GM19099 (cell line): ENCODE measurements at regions not wholly inside any gene's neighbourhood (a gene's known extent, or its start where the extent isn't known, plus 50 kb on each side); places are given as distances from the start of the nearest gene placed in this dataset.

ENCODE experiments used
- POLR2A ChIP-seq: IDR thresholded peaks from 3 replicates; pipeline ENCODE4 v1.6.1; 2011; ENCODE audit warnings: low read depth; ENCODE audit not compliant: insufficient read length; ENCODE audit errors: extremely low read depth

DNA sequence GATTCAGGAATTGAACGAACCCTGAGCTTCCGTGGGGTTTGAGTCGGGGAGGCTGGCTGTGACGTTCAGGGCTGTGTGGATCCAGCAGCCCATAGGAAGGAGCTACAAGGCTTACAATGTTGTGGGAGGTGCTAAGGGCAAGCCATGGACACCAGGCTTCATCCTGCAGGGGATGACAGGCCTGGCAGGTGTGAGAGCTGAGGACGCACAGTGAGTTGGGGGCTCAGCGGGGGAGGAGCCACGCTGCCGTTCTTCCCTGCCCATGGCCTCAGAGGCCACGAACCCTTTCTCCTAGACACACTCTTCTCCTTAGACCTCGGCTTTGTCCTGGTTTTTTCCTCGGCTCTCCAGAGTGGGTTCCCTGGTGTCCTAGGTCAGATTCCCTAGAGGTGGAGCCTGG lies 78.1 kb upstream of the SLC22A11 start:
- no peak for TF ChIP-seq POLR2A

DNA sequence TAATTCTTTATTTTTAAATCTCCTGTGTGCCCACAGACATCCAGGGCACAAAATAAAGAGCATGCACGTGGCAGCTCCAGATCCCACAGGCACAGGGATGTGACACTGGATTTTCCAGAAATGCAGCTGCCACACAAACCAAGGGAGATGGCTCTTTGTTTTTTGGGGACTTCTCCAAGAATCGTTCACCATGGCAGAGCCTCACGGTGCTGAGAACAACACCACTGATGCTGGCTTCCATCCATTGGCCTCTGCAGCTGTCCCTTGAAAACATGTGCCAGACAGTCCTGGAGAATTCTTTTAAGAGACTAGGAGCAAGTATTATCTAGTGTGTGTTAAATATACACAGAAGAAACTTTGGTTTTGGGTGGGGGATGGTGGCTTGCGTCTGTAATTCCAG lies 73.2 kb upstream of the SLC22A11 start:
- TF ChIP-seq POLR2A, result no peak

DNA sequence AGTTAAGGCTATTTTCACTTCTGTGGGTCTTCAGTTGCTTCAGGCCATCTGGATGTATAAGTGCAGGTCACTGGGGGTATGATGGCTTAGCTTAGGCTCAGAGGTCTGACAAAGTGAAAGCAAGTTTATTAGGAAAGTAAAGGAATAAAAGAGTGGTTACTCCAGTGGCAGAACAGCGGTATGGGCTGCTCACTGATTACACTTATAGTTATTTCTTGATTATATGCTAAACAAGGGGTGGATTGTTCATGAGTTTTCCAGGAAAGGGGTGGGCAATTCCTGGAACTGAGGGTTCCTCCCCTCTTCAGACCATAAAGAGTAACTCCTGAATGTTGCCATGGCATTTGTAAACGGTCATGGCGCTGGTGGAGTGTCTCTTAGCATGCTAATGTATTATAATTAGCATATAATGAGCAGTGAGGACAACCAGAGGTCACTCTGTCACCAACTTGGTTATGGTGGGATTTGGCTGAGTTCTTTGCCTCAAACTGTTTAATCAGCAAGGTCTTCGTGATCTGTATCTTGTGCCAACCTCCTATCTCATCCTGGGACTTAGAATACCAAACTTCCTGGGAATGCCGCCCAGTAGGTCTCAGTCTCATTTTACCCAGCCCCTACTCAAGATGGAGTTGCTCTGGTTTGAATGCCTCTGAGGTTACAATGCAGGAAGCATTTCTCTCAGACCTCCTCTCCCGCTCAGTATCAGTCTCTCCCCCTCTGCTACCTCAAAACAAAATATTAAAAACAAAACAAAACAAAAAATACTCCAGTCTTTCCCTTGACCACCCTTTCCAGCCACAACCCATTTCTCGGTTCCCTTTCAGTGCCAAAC lies 71.3 kb upstream of the SLC22A11 start:
- TF ChIP-seq POLR2A, result no peak

DNA sequence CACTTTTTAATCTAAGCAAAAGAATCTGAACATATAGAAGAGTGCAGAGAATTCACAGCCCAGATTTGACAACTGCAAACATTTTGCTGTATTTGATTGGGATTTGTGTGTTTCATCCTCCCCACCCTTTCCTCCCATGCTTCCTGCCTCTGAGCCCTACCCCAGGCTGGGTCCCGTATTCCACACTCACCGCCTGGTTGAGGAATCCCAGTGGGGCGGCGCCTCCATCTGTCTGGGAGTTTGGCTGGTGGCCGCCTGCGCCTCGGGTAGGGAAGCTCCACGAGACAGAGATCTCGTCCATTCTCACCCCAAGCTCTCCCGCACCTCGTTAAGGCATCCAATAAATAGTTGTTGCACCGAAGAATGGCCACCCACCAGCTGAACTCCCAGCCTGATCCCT lies 70.7 kb upstream of the SLC22A11 start:
- TF ChIP-seq POLR2A, result no peak

DNA sequence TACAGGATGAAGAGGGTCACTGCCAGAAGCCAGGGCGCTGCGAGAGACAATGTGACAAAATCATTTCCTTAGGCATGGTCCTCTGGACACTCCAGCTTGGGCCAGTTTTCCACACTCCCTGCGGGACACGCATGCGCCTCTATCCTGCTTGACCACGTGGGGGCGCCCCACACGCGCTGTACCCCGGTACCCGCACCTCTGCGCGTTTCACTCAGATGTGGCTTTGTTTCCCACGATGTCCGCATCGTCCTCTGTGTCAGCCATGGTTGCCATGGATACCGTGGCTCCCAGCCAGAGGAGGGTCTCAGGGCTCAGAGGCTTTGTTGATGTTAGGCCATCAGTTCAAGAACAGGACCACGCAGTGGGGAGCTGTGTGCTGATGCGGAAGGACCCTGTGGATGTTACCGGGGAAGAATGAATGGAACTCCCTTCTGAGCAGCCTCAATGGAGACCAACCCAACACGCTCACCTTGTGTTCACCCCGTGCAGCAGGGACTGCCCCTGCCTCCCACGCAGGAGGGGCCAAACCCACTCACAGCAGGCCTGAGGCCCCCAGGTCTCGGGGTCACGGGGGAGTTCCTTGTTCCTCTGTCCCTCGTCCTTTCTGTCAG lies 65.8 kb upstream of the SLC22A11 start:
- no peak for TF ChIP-seq POLR2A

DNA sequence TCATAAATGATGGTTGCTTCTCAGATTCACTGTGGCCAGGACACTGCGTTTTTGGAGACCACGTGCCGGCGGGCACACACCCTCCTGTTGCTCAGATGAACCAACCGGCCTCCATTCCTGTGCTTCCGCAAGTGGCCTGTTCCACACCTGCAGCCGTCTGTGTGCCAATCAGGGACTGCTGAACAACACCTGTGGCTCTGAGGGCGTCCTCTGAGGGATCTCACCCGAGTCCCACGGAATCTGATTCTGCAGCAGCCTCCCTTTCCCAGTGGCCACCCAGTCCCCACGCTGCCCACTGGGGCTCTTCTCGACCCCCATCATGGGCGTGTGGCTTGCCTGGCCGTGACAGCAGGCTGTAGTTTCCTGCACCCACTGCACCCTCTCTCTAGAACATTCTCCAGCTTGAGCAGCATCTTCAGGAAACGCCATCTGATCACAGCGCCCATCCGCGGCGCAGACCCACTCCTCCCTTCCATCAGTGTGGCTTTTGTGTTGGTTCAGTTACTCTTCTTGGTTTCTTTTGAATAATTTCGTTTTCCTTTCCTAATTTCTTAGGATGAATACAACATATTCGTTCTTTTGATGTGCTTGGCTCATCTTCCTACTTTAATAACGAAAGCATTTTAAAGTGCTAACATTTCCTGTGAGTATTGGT lies 65.1 kb upstream of the SLC22A11 start:
- no peak for TF ChIP-seq POLR2A

DNA sequence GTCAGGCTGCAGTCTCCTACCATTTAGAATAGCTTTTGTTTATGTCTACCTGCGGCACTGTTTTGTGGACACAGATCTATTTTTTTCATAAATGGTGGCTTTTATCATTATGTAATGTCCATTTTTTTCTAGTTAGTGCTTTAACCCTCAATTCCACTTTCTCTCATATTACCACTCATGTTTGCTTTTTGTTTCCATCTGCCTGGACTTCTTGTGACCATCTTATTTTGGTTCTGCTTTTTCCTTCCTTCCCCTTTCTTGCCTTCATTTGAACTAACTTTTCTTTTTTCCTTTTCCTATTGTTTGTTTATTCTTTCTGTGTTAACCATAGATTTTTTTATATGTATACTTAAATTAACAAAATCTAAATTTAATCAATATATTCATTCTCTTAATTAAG lies 63.2 kb upstream of the SLC22A11 start:
- TF ChIP-seq POLR2A, result no peak

DNA sequence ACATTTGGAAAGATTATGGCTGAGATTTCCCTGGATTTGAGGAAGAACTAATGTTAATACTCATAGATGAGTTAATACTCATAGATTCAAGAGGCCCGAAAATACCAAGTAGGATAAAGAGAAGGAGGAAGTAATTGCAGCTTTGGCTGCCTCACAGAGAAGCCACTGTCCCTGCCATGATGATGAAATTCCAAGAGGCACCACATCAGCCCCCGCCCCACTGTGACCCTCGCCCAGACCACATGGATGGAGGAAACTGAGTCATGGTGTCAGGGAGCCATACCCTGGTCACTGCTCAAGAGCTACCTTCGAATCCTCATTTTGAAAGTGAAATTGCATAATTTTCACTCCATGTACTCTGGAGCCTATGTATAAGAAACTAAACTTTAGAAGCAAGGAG lies 57.6 kb upstream of the SLC22A11 start:
- TF ChIP-seq POLR2A, result no peak

DNA sequence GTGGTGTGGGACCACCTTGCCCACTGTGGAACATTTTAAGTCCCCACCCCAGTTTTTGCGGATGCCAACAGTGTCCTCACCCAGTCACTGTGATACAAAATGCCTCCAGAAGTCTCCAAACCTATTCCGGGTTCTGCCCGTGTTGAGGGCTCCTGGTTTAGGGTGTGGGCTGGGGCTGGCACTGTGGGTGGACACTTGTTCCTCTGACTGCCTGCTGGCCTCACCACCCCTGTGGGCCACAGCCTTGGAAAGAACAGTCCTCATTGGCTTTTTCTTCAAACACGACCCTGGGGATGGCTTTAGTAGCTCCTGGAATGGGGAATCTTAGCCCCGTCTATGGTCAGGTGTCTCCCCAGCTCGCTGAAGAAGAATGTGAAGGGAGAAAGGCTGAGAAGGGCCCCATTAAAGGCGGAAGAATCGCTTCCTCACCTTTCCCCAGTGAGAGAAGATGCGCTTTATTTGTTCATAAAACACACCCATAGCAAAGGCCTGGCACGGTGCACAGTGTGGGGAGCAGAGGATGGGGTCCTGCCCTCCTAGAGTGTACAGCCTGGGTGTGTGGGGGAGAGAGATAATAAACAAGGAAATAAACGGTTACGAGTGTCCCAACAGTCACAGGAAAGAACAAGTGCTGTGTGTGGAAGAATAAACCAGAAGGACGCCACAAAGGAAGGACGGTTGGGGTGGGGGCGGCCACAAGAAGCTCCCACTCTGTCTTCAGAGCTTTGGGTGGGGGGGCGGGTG lies 56.3 kb upstream of the SLC22A11 start:
- no peak for TF ChIP-seq POLR2A

DNA sequence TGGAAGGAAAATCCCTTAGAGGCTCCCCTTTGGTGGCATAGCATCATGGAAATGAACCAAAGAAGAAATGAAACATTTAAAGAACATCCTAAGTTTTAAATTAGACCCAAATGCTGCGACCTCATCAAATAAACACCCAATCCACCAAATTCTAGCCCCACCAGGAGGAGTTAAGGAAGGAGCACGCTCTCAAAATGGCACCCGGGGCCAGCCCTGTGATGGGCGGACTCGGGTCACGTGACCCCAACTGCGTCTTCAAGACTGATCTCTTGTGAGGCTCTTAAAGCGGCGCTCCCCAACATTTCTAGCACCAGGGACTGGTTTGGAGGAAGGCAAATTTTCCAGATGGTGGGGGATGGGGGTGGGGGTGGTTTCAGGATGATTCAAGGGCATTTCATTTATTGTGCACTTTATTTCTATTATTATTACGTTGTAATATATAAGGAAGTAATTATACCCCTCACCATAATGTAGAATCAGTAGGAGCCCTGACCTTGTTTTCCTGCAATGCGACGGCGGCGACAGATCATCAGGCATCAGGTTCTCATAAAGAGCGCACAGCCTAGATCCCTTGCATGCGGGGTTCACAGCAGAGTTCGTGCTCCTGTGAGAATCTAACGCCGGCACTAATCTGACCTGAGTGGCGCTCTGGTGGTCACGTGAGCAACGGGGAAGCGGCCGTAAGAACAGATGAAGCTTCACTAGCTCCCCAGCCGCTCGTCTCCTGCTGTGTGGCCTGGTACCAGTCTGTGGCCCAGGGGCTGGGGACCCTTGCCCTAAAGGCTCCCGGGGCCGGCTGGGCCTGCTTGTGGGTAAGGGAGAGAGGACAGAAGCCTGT lies 55.3 kb upstream of the SLC22A11 start:
- TF ChIP-seq POLR2A, result no peak

DNA sequence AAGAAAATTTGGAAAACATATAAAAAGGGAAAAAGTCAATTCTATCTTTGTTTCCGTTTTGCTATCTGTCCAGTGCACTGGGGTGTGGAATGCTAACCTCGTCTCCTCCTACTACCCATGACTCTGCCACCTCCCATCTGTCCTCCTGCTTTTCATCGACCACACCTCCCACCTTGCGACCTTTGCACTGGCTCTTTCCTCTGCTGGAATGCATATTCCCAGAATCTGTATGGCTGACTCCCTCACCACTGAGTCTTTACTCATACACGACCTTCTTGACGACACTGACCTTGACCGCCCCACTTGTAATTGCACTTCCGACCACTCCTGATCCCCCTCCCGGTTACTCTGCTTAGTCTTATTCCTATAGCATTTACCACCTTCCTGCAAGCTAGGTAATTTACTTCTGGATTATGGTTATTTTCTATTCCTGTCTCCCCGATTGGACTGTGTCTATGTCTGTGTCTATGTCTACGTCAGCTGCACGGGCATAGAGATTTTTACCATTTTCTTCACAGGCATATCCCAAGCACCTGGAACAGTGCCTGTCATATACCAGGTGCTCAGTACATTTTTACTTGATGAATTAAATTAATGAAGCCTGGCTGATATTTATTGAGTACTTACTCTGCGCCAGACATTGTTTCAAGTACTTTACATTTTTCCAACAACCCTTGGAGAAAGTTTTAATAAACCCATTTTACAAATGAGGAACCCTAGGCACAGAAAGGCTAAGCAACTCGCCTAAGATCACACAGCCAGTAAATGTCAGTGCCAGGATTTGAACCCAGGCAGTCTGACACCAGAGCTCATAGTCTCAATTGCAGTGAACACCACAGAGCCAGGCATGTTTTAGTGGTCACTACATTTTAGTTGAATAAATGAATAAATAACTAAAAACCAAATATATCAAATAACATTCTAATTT lies 54.0 kb upstream of the SLC22A11 start:
- no peak for TF ChIP-seq POLR2A

DNA sequence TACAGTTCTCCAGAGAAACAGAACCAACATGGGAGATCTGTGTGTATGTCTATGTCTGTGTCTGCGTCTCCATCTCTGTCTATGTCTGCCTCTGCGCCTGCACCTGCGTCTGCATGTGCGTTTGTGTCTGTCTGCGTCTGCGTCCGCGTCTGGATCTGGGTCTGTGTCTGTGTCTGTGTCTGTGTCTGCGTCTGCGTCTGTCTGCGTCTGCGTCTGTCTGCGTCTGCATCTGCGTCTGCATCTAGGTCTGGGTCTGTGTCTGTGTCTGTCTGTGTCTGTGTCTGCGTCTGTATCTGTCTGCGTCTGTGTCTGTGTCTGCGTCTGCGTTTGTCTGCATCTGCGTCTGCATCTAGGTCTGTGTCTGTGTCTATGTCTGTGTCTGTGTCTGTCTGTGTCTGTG lies 53.1 kb upstream of the SLC22A11 start:
- TF ChIP-seq POLR2A, result no peak

DNA sequence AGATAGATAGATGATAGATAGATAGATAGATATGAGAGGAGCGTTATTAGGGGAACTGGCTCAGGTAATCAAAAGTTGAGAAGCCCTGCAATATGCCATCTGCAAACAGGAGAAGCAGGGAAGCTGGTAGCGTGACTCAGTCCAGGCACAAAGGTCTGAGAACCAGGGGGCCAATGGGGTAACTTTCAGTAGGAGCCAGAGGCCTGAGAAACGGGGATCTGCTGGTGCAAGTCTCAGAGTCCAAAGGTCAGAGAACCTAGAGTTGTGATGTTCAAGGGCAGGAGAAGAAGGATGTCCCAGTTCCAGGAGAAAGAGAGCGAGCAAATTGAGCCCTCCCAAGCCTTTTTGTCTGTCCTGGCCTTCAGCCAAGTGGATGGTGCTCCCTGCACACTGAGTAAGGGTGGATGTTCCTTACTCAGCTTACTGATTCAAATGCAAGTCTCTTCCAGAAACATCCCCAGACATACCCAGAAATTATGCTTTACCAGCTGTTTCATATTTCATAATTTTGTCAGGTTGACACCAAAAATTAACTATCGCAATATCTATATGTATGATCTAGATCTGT lies 52.5 kb upstream of the SLC22A11 start:
- TF ChIP-seq POLR2A, result no peak
